Astrocyte (in vitro differentiated cells and primary cell): ENCODE measurements at regions not wholly inside any gene's neighbourhood (a gene's known extent, or its start where the extent isn't known, plus 50 kb on each side); places are given as distances from the start of the nearest gene placed in this dataset.

ENCODE experiments used
- EZH2 ChIP-seq: IDR thresholded peaks from 2 replicates; pipeline ENCODE4 v1.6.1; 2012; ENCODE audit warnings: mild to moderate bottlenecking, low read length, inconsistent platforms; ENCODE audit not compliant: insufficient read depth
- TF ChIP-seq, protein P1 (sequence below): IDR thresholded peaks from 2 replicates; pipeline ENCODE4 v1.5.1; 2011; ENCODE audit warnings: low read depth, mild to moderate bottlenecking, inconsistent platforms, low read length, moderate library complexity; ENCODE audit not compliant: insufficient read depth

DNA sequence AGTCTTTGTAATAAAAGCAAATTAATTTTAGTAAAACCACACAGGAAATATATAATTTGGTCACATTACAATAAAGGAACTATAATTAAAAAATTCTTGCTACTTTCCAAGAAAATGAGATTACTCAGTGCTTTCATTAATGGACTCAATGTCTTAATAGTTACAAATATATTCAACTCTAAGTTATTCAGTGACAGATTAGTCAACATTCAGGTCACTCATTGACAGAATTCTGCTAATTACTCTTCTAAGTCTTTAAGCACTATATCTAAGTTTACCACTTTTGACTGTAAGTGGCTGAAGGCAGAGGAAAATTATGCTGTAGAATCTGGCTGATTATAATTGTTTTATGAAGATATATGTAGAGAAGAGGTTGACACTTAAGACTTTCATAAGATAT is 1365.0 kb downstream of the EFNB2 start:
- TF ChIP-seq, protein P1, sequence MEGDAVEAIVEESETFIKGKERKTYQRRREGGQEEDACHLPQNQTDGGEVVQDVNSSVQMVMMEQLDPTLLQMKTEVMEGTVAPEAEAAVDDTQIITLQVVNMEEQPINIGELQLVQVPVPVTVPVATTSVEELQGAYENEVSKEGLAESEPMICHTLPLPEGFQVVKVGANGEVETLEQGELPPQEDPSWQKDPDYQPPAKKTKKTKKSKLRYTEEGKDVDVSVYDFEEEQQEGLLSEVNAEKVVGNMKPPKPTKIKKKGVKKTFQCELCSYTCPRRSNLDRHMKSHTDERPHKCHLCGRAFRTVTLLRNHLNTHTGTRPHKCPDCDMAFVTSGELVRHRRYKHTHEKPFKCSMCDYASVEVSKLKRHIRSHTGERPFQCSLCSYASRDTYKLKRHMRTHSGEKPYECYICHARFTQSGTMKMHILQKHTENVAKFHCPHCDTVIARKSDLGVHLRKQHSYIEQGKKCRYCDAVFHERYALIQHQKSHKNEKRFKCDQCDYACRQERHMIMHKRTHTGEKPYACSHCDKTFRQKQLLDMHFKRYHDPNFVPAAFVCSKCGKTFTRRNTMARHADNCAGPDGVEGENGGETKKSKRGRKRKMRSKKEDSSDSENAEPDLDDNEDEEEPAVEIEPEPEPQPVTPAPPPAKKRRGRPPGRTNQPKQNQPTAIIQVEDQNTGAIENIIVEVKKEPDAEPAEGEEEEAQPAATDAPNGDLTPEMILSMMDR: no peak
- TF ChIP-seq EZH2: no peak
